ENCODE measurements at regions not wholly inside any gene's neighbourhood (a gene's known extent, or its start where the extent isn't known, plus 50 kb on each side); places are given as distances from the start of the nearest gene placed in this dataset.

DNA sequence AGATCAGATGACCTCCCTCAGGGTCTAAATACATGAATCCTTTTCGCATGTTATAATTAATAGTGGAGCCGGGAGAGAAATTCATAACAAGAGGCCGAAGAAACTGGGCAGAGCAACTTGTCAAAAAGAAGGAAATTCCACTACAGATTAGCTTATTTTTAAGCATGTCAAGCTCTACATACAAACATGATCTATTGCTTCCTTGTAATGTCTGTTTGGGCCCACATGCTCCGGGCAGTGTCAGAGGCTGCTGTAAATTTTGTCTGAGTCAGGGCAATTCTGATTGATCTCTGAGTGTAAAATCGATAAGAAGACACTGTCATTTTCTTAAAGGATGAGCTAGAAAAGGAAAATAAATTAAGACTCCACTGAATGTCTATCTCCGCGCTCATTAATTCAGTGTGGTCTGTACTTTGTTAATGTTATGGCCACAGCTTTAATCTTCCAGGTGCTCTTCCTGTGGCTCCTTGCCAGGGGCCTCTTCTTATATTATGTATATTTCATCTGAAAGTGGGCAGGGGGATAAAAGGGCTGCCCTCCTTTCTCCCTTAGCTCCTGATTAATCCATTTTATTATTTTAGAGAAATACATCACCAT, 194.1 kb upstream of the SP8 start:
- Histone ChIP-seq H3K4me3 (ENCODE audit: low read length) (no peak overlapping the region), H3K27me3 (replicated peaks; ENCODE audit: control insufficient read depth, insufficient read depth, low read length) (no peaks in the 10 kb centered on the region), H3K9ac (ENCODE audit: low read length) (no peak overlapping the region), H3K9me3 (ENCODE audit: control insufficient read depth, low read length) (no peaks in the 10 kb centered on the region), H3K4me1 (ENCODE audit: control insufficient read depth, insufficient read depth, low read length) (no peaks in the 10 kb centered on the region), H3K36me3 (ENCODE audit: control insufficient read depth, insufficient read depth, low read length, severe bottlenecking) (no peaks in the 10 kb centered on the region)
- no peak for DNase-seq (ENCODE audit: low read depth)

DNA sequence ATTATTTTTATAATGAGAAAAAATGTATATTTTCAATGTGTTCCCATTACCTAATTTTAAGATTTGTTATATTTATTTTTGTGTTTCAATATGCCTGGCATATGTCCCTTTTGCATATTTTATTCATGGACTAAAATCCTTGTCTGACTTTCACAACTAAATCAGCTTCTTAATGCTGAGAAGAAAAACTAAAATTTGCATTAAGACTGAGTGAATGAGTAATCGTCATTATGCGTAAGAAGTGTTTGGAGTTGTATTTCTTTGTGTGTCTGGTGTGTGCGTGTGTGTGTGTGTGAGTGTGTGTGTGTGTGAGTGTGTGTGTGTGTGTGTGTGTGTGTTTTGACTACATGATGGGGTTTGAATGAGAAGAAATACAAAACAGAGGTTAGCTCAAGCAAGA, 201.7 kb upstream of the SP8 start:
- Histone ChIP-seq H3K4me1 (ENCODE audit: control insufficient read depth, insufficient read depth, low read length) (no peaks in the 10 kb centered on the region), H3K27me3 (replicated peaks; ENCODE audit: control insufficient read depth, insufficient read depth, low read length) (no peaks in the 10 kb centered on the region), H3K4me3 (ENCODE audit: low read length) (no peak overlapping the region), H3K9ac (ENCODE audit: low read length) (no peak overlapping the region), H3K36me3 (ENCODE audit: control insufficient read depth, insufficient read depth, low read length, severe bottlenecking) (no peaks in the 10 kb centered on the region), H3K9me3 (ENCODE audit: control insufficient read depth, low read length) (peaks cover 1% of the 10 kb centered on the region)
- no peak for DNase-seq (ENCODE audit: low read depth)

DNA sequence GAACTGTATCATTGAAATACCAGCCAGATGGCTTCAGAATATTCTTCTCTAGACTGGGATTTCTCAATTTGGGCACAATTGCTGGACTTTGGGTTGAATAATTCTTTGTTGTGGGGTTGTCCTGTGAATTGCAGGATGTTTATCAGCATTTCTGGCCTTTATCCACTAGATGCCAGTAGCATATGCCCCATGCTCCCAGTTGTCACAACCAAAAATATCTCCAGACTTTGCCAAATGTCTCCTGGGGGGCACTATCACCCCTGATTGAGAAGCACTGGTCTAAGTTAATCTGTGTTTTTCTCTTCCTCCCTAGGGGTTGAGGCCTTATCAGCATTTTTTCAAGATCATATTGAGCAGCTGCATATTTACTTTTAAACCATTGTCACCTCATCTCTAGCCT, 204.9 kb upstream of the SP8 start:
- no peak for DNase-seq (ENCODE audit: low read depth)
- Histone ChIP-seq H3K4me3 (ENCODE audit: low read length) (no peak overlapping the region), H3K4me1 (ENCODE audit: control insufficient read depth, insufficient read depth, low read length) (no peaks in the 10 kb centered on the region), H3K36me3 (ENCODE audit: control insufficient read depth, insufficient read depth, low read length, severe bottlenecking) (no peaks in the 10 kb centered on the region), H3K9ac (ENCODE audit: low read length) (no peak overlapping the region), H3K27me3 (replicated peaks; ENCODE audit: control insufficient read depth, insufficient read depth, low read length) (no peaks in the 10 kb centered on the region), H3K9me3 (ENCODE audit: control insufficient read depth, low read length) (peaks cover 8% of the 10 kb centered on the region)

DNA sequence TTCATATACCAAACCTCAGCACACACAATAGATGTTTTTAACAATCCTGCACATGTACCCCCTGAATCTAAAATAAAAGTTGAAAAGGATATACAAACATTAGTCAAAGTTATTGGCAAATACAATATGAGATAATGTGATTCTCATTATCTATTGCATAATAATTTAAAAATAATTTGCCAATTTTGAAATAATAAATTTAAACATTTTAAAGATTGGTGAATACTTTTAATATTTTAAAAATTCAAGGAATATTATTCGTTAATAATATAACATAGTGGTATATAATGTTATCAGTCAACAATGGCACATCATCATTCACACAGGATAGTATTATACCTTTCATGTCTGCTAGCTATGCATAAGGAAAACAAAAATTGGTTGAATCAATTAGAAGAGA, 207.0 kb upstream of the SP8 start:
- no peaks in the 10 kb centered on the region for H3K4me1 ChIP-seq (ENCODE audit: control insufficient read depth, insufficient read depth, low read length)
- H3K9me3 ChIP-seq (ENCODE audit: control insufficient read depth, low read length) = peaks cover 8% of the 10 kb centered on the region
- no peaks in the 10 kb centered on the region for H3K27me3 ChIP-seq (replicated peaks; ENCODE audit: control insufficient read depth, insufficient read depth, low read length)
- no peak overlapping the region for H3K4me3 ChIP-seq (ENCODE audit: low read length)
- DNase-seq (ENCODE audit: low read depth) = no peak
- no peak overlapping the region for H3K9ac ChIP-seq (ENCODE audit: low read length)
- H3K36me3 ChIP-seq (ENCODE audit: control insufficient read depth, insufficient read depth, low read length, severe bottlenecking) = no peaks in the 10 kb centered on the region

DNA sequence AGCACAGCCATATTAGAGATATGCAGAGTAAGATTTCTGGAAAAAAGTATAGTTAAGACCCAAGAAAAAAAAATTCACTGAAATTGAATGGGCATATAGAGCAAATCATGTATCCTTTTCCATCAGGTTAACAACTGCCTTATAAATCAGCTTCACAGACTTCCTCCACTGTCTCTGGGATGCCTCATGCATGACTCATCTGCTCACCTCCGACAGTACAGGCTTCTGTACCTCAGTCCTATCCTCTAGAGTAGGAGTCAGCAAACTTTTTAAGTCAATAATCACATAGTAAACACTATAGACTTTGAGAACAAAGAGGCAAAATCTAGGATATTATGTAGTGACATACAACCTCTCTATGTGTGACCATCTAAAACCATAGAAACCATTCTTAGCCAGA, 211.6 kb upstream of the SP8 start:
- DNase-seq (ENCODE audit: low read depth) = no peak
- H3K4me3 ChIP-seq (ENCODE audit: low read length) = no peak overlapping the region
- no peaks in the 10 kb centered on the region for H3K27me3 ChIP-seq (replicated peaks; ENCODE audit: control insufficient read depth, insufficient read depth, low read length)
- H3K9ac ChIP-seq (ENCODE audit: low read length) = no peak overlapping the region
- H3K36me3 ChIP-seq (ENCODE audit: control insufficient read depth, insufficient read depth, low read length, severe bottlenecking) = no peaks in the 10 kb centered on the region
- H3K9me3 ChIP-seq (ENCODE audit: control insufficient read depth, low read length) = peaks cover 7% of the 10 kb centered on the region
- no peaks in the 10 kb centered on the region for H3K4me1 ChIP-seq (ENCODE audit: control insufficient read depth, insufficient read depth, low read length)

DNA sequence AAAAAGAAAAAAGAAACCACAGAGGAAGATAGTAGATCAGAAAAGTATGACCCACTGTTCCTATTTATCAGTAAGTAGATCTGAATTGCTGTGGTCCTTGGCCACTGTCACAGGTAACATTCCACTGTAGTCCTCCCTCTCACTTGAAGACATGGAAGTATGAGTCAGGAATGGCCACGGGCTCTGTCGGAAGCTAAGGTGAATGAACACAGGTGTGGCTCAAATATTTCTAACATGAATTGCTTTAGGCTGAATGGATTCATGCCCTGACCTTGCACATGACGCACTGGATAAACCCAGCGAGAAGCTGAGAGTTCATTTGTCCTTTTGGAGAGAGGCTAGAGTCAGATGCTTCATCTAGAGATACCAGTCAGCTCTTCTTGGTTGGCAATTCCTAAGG, 224.5 kb upstream of the SP8 start:
- H3K9me3 ChIP-seq (ENCODE audit: control insufficient read depth, low read length) = peaks cover 8% of the 10 kb centered on the region
- H3K4me1 ChIP-seq (ENCODE audit: control insufficient read depth, insufficient read depth, low read length) = no peaks in the 10 kb centered on the region
- DNase-seq (ENCODE audit: low read depth) = no peak
- no peaks in the 10 kb centered on the region for H3K36me3 ChIP-seq (ENCODE audit: control insufficient read depth, insufficient read depth, low read length, severe bottlenecking)
- H3K27me3 ChIP-seq (replicated peaks; ENCODE audit: control insufficient read depth, insufficient read depth, low read length) = no peaks in the 10 kb centered on the region
- H3K9ac ChIP-seq (ENCODE audit: low read length) = no peak overlapping the region
- H3K4me3 ChIP-seq (ENCODE audit: low read length) = no peak overlapping the region

DNA sequence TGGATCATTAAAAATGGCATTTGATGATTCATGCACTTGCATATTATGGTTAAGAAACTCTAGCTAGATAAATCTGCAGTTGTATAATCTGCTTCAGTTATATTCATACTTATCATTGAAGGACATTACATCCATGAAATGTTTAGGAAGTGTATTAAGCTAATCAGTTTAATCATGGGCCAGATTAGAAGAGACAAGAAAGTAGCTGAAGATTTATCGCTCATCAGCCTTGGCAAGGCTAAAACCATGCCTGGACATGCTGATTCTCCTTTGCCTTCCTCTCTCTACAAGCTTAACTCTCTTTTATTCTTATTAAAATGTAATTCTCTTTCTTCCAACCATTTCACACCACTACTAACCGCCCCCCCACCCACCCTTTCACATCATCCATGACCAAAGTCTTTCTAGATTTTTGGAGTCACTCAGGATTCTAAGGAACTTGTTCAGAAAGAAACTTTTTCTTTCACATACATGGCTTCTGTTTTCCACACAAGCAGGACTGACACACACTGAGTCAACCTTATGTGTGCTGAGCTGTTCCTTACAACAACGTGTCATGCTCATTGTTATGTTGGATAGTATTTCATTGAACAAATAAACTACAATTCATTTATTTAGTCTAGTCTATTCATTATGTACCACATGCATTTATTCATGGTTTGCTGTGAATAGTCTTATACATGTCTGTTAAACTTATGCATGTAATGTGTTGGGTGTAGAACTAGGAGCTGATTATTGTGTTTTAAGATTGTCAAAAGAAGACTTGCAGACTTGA, 227.3 kb upstream of the SP8 start:
- Histone ChIP-seq H3K4me3 (ENCODE audit: low read length) (no peak overlapping the region), H3K4me1 (ENCODE audit: control insufficient read depth, insufficient read depth, low read length) (no peaks in the 10 kb centered on the region), H3K27me3 (replicated peaks; ENCODE audit: control insufficient read depth, insufficient read depth, low read length) (no peaks in the 10 kb centered on the region), H3K9ac (ENCODE audit: low read length) (no peak overlapping the region), H3K36me3 (ENCODE audit: control insufficient read depth, insufficient read depth, low read length, severe bottlenecking) (no peaks in the 10 kb centered on the region), H3K9me3 (ENCODE audit: control insufficient read depth, low read length) (peaks cover 4% of the 10 kb centered on the region)
- DNase-seq (ENCODE audit: low read depth) = no peak

DNA sequence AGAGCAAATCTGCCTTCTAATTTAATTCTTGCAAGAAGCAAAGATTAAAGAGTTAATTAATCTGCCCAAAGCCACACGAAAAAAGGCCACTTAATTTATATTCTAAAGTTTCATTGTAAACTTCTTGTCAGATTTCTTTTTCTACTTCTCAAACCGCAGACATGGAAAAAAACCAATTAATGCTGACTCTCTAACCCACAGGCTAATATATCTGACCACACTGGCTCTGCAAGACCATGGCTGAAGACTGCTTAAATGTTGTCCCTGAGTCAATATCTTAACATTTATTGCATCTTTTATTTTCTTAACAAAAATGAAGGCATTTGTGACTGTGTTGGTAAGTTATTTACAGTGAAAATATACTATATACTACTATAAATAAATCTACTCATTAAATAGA, 234.0 kb upstream of the SP8 start:
- Histone ChIP-seq H3K4me3 (ENCODE audit: low read length) (no peak overlapping the region), H3K4me1 (ENCODE audit: control insufficient read depth, insufficient read depth, low read length) (no peaks in the 10 kb centered on the region), H3K27me3 (replicated peaks; ENCODE audit: control insufficient read depth, insufficient read depth, low read length) (no peaks in the 10 kb centered on the region), H3K36me3 (ENCODE audit: control insufficient read depth, insufficient read depth, low read length, severe bottlenecking) (no peaks in the 10 kb centered on the region), H3K9me3 (ENCODE audit: control insufficient read depth, low read length) (peaks cover 1% of the 10 kb centered on the region), H3K9ac (ENCODE audit: low read length) (no peak overlapping the region)
- DNase-seq (ENCODE audit: low read depth) = no peak

DNA sequence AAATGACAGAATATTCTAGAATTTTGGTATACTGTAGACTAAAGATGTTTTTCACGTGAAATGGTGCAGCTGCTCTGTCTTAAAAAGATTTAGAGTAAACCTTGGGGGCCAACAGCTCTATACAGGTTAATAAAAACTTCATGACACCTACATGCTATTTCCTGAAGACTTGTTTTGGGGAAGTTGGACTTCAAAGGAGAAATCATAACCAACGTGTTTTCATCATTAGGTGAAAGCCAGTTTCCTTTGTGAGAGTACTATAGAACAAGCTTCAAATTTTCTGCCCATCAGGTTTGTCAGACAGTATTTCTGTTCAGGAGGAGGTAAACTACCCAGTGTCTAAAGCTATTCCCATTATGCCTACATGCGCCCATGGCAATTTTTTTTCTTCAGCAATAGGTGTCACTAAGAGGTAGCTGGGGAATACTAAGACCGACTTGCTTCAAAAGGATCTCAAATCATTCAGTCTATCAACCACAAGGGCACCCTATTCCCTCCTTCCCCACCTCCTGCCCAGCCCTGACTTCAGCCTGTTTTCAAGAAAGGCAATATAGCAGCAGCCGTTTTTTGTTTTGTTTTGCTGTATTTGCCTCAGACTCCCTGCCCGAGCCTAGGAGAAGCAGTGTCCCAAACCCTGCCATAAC, 237.3 kb upstream of the SP8 start:
- no peak for DNase-seq (ENCODE audit: low read depth)
- H3K9me3 ChIP-seq (ENCODE audit: control insufficient read depth, low read length) = no peaks in the 10 kb centered on the region
- H3K36me3 ChIP-seq (ENCODE audit: control insufficient read depth, insufficient read depth, low read length, severe bottlenecking) = no peaks in the 10 kb centered on the region
- H3K27me3 ChIP-seq (replicated peaks; ENCODE audit: control insufficient read depth, insufficient read depth, low read length) = no peaks in the 10 kb centered on the region
- no peak overlapping the region for H3K4me3 ChIP-seq (ENCODE audit: low read length)
- H3K9ac ChIP-seq (ENCODE audit: low read length) = no peak overlapping the region
- H3K4me1 ChIP-seq (ENCODE audit: control insufficient read depth, insufficient read depth, low read length) = no peaks in the 10 kb centered on the region

DNA sequence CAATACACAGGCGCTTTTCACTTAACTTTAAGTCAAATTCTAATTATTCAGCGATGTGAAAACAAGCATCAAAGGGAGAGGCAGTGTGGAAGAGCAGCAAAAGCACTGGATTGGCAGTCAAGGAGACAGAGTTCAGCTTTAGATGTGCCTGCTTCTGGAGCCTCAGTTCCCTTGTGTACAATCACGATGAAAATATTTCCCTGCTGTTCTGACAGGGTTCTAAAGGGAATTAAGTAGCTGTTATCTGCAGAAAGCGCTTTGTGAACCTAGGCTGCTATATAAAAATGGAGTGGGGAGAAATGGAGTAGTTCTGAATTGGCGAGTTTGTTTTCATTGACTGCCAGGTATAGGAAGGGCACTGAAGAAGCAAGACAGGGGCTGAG, 237.8 kb upstream of the SP8 start:
- no peak overlapping the region for H3K4me3 ChIP-seq (ENCODE audit: low read length)
- no peaks in the 10 kb centered on the region for H3K4me1 ChIP-seq (ENCODE audit: control insufficient read depth, insufficient read depth, low read length)
- no peak for DNase-seq (ENCODE audit: low read depth)
- no peak overlapping the region for H3K9ac ChIP-seq (ENCODE audit: low read length)
- H3K27me3 ChIP-seq (replicated peaks; ENCODE audit: control insufficient read depth, insufficient read depth, low read length) = no peaks in the 10 kb centered on the region
- no peaks in the 10 kb centered on the region for H3K9me3 ChIP-seq (ENCODE audit: control insufficient read depth, low read length)
- no peaks in the 10 kb centered on the region for H3K36me3 ChIP-seq (ENCODE audit: control insufficient read depth, insufficient read depth, low read length, severe bottlenecking)

DNA sequence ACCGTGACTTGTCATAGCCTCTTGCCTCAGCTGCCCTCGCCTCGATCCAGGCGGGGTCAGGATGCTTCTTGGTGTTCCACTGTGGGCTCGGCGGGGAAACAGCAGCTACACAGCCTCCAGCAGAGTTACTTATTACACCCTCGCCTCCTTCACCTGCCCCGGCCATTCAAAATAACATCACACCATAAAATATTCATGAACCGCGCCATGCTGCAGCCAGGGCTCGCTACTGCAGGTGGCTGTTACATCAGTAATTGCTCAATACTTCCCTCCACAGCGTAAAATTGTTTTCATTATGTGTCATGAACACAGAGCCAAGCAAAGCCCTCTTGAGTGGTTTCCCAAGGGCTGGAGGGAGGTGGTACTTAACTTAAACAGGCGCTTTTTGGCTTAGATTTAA, 241.5 kb upstream of the SP8 start:
- Histone ChIP-seq H3K9ac (ENCODE audit: low read length) (no peak overlapping the region), H3K36me3 (ENCODE audit: control insufficient read depth, insufficient read depth, low read length, severe bottlenecking) (no peaks in the 10 kb centered on the region), H3K4me3 (ENCODE audit: low read length) (no peak overlapping the region), H3K4me1 (ENCODE audit: control insufficient read depth, insufficient read depth, low read length) (no peaks in the 10 kb centered on the region), H3K27me3 (replicated peaks; ENCODE audit: control insufficient read depth, insufficient read depth, low read length) (no peaks in the 10 kb centered on the region), H3K9me3 (ENCODE audit: control insufficient read depth, low read length) (no peaks in the 10 kb centered on the region)
- peak; percentile 3 for DNase-seq (ENCODE audit: low read depth)

Data from adipocyte (in vitro differentiated cells).